ENCODE measurements at regions not wholly inside any gene's neighbourhood (a gene's known extent, or its start where the extent isn't known, plus 50 kb on each side); places are given as distances from the start of the nearest gene placed in this dataset.

- TF ChIP-seq, protein P1, sequence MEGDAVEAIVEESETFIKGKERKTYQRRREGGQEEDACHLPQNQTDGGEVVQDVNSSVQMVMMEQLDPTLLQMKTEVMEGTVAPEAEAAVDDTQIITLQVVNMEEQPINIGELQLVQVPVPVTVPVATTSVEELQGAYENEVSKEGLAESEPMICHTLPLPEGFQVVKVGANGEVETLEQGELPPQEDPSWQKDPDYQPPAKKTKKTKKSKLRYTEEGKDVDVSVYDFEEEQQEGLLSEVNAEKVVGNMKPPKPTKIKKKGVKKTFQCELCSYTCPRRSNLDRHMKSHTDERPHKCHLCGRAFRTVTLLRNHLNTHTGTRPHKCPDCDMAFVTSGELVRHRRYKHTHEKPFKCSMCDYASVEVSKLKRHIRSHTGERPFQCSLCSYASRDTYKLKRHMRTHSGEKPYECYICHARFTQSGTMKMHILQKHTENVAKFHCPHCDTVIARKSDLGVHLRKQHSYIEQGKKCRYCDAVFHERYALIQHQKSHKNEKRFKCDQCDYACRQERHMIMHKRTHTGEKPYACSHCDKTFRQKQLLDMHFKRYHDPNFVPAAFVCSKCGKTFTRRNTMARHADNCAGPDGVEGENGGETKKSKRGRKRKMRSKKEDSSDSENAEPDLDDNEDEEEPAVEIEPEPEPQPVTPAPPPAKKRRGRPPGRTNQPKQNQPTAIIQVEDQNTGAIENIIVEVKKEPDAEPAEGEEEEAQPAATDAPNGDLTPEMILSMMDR (IDR thresholded peaks at IDR 0.05) = no peak
- TF ChIP-seq POLR2A (IDR thresholded peaks at IDR 0.05) (no peak), EP300 (IDR thresholded peaks at IDR 0.05) (no peak)
Observed at GRCh38 chr1:67616394-67616985, 68.5 kb upstream of the GADD45A start.
